Upper lobe of left lung (tissue), 6 donors: ENCODE measurements at regions not wholly inside any gene's neighbourhood (a gene's known extent, or its start where the extent isn't known, plus 50 kb on each side); places are given as distances from the start of the nearest gene placed in this dataset.

Experiments
- ATAC-seq, 2 donors: fragments of 200-7000 bp; cut with Tn5 transposase; one replicate each; pipeline ENCODE4 v1.9.1; 2022; ENCODE audit warnings: mild to moderate bottlenecking in 2 of 2, moderate library complexity in 2 of 2; ENCODE audit not compliant: low FRiP score in 2 of 2
- DNase-seq, 2 donors: peaks; one replicate each; pipeline ENCODE4 v3.0.0-alpha.2; 2019 to 2020
- H3K27ac ChIP-seq, 4 donors: fragments of 200-600 bp; sonication (generic); one replicate each; pipeline ENCODE4 v1.5.1; 2016 to 2019
- H3K27me3 ChIP-seq, 4 donors: fragments of 200-600 bp; sonication (generic); one replicate each; pipeline ENCODE4 v1.5.1; 2017 to 2019
- H3K36me3 ChIP-seq, 4 donors: fragments of 200-600 bp; sonication (generic); one replicate each; pipeline ENCODE4 v1.5.1; 2016 to 2019
- H3K4me1 ChIP-seq, 4 donors: fragments of 200-600 bp; sonication (generic); one replicate each; pipeline ENCODE4 v1.5.1; 2018 to 2019
- H3K4me3 ChIP-seq, 4 donors: fragments of 200-600 bp; sonication (generic); one replicate each; pipeline ENCODE4 v1.5.1; 2017 to 2019; ENCODE audit warnings: mild to moderate bottlenecking in 2 of 4, moderate library complexity in 1 of 4
- H3K9me3 ChIP-seq, 4 donors: fragments of 200-600 bp; sonication (generic); one replicate each; pipeline ENCODE4 v1.5.1; 2018 to 2019
- CTCF ChIP-seq, 6 experiments: fragments of 450-650 bp in 4 of 6; fragments of 200-600 bp in 2 of 6; sonication (generic) in 2 of 6; IDR thresholded peaks; one replicate each; pipeline ENCODE4 v1.5.1; 2016 to 2019; ENCODE audit warnings: antibody characterized with exemption in 6 of 6
- EP300 ChIP-seq, 4 donors: sonication (generic); formaldehyde crosslinking; IDR thresholded peaks; one replicate each; pipeline ENCODE4 v1.5.1; 2017; ENCODE audit warnings: antibody characterized with exemption in 4 of 4, control low read depth in 2 of 4
- POLR2A ChIP-seq, 4 donors: fragments of 450-650 bp; IDR thresholded peaks; one replicate each; pipeline ENCODE4 v1.5.1; 2016 to 2017; ENCODE audit warnings: antibody characterized with exemption in 4 of 4, mild to moderate bottlenecking in 2 of 4
- POLR2AphosphoS5 ChIP-seq, 2 donors: sonication (generic); formaldehyde crosslinking; IDR thresholded peaks; one replicate each; pipeline ENCODE4 v1.5.1; 2017; ENCODE audit warnings: antibody characterized with exemption in 2 of 2
- WGBS, 2 donors: methylation state at CpG; one replicate each; pipeline ENCODE4 v1.1.5; 2017 to 2018; 5-methylcytosine and 5-hydroxymethylcytosine counted together
- donor health status: DM: no; HTN: no; CAD: no; lungs with moderate emphysema.
- donor health status: DM: no; HTN: yes; CAD: no; lungs with severe emphysema.

GRCh38 chr14:39483682-39484081 lies 51.4 kb upstream of the FBXO33 start:
- WGBS, 2 donors = 71 to 100% methylated on average over 1 of the region's 1 CpG
- no peaks in the 10 kb centered on the region for H3K27me3 ChIP-seq
- ATAC-seq (no peak), DNase-seq (no peak)
- H3K9me3 ChIP-seq = no peaks in the 10 kb centered on the region
- H3K27ac ChIP-seq = no peak overlapping the region
- TF ChIP-seq EP300 (IDR thresholded peaks at IDR 0.05) (no peak), POLR2A (IDR thresholded peaks at IDR 0.05) (no peak), POLR2AphosphoS5 (IDR thresholded peaks at IDR 0.05) (no peak), CTCF (IDR thresholded peaks at IDR 0.05) (no peak)
- H3K36me3 ChIP-seq = no peaks in the 10 kb centered on the region
- H3K4me1 ChIP-seq = no peaks in the 10 kb centered on the region
- no peak overlapping the region for H3K4me3 ChIP-seq
